HCT116 (cell line): ENCODE measurements at regions not wholly inside any gene's neighbourhood (a gene's known extent, or its start where the extent isn't known, plus 50 kb on each side); places are given as distances from the start of the nearest gene placed in this dataset.

Experiments used
- CTCF ChIP-seq, 3 experiments: fragments of 200-600 bp in 1 of 3; sonication (generic) in 1 of 3; IDR thresholded peaks in 2 of 3; conservative IDR thresholded peaks in 1 of 3; 2 replicates each; pipeline ENCODE4 v1.5.1; 2012 to 2017; ENCODE audit warnings: low read depth in 2 of 3, low read length in 2 of 3, antibody characterized with exemption in 1 of 3, borderline replicate concordance in 1 of 3, control low read depth in 1 of 3, mild to moderate bottlenecking in 1 of 3, mixed read lengths in 1 of 3, mixed run types in 1 of 3, moderate library complexity in 1 of 3; ENCODE audit not compliant: insufficient read depth in 1 of 3
- EZH2 ChIP-seq: fragments of 200-600 bp; sonication (generic); IDR thresholded peaks from 2 replicates; pipeline ENCODE4 v1.6.1; 2017; ENCODE audit warnings: antibody characterized with exemption, mixed run types
- EZH2phosphoT487 ChIP-seq: fragments of 200-600 bp; IDR thresholded peaks from 2 replicates; pipeline ENCODE4 v1.6.1; 2018; ENCODE audit warnings: antibody characterized with exemption, borderline replicate concordance
- POLR2A ChIP-seq: IDR thresholded peaks from 2 replicates; pipeline ENCODE4 v1.7.0; 2011; ENCODE audit warnings: borderline replicate concordance; ENCODE audit not compliant: insufficient read depth, insufficient read length; ENCODE audit errors: extremely low read depth
- POLR2AphosphoS5 ChIP-seq: IDR thresholded peaks from 2 replicates; pipeline ENCODE4 v1.6.1; 2011; ENCODE audit warnings: mild to moderate bottlenecking, low read depth, low read length, moderate library complexity
- YY1 ChIP-seq: IDR thresholded peaks from 2 replicates; pipeline ENCODE4 v1.6.1; 2011; ENCODE audit warnings: low read length, low read depth, moderate library complexity, mild to moderate bottlenecking; ENCODE audit not compliant: insufficient replicate concordance; ENCODE audit errors: extremely low read depth

DNA sequence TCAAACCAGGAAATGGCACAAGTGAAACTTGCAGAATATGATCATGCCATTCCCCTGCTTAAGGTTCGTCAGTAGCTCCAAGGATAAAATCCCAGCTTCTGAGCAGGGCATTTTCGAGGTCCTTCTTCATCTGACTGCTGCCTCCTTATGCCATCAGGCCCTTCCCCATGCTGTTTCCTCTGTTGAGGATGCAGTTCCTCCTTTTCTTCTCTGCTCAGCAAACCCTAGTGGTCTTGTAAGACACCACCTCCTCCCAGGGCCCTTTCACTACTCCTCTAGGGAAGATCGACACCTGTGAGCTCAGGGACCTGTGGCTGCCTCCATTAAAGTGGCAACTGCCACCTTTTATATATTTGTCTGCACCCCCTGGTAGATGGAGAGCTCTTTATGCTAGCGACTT lies 62.1 kb upstream of the JUN start:
- no peak for TF ChIP-seq YY1
- no peak for TF ChIP-seq CTCF (IDR thresholded peaks at IDR 0.05 in 2 of 3, conservative IDR thresholded peaks at IDR 0.05 in 1 of 3; ENCODE audit: borderline replicate concordance in 1 of 3, insufficient read depth in 1 of 3, low read depth in 2 of 3, low read length in 2 of 3)
- TF ChIP-seq POLR2A, result no peak
- TF ChIP-seq POLR2AphosphoS5, result no peak
- TF ChIP-seq EZH2, result no peak
- no peak for TF ChIP-seq EZH2phosphoT487
